ENCODE measurements at regions not wholly inside any gene's neighbourhood (a gene's known extent, or its start where the extent isn't known, plus 50 kb on each side); places are given as distances from the start of the nearest gene placed in this dataset.

GRCh38 chr3:94978084-94978483 lies 915.2 kb downstream of the NSUN3 start:
- TF ChIP-seq MAFK (IDR thresholded peaks at IDR 0.05; ENCODE audit: low read length) = no peak
- no peak for TF ChIP-seq PHTF2 (CRISPR knock-in tag; IDR thresholded peaks at IDR 0.05)

All from K562 (cell line).